HCT116 (cell line): ENCODE measurements at regions not wholly inside any gene's neighbourhood (a gene's known extent, or its start where the extent isn't known, plus 50 kb on each side); places are given as distances from the start of the nearest gene placed in this dataset.

Experiments
- ATAC-seq: fragments of 200-7000 bp; cut with Tn5 transposase; 2 replicates; pipeline ENCODE4 v1.9.1; 2020; ENCODE audit warnings: mild to moderate bottlenecking, moderate library complexity
- BruUV-seq: library from RNA; stranded (reverse); fragments of 400-500 nt; replicated peaks from 2 replicates; lab custom pipeline; 2021; lab: Mats Ljungman, UMichigan
- CTCF ChIA-PET: fragments of 300-600 bp; sonication (Branson Sonifier 250); formaldehyde crosslinking; loops from one replicate; lab custom pipeline; 2021; ENCODE audit warnings: antibody characterized with exemption; lab: Charles Lee
- POLR2A ChIA-PET: fragments of 300-600, 350-600 bp; sonication (Branson Sonifier 250); formaldehyde crosslinking; loops from one replicate; lab custom pipeline; 2021; ENCODE audit warnings: antibody characterized with exemption; lab: Charles Lee
- RAD21 ChIA-PET, 2 experiments: fragments of 300-600 bp; sonication (Branson Sonifier 250); formaldehyde crosslinking; loops; one replicate each; lab custom pipeline; 2023; ENCODE audit warnings: low total read pairs in 2 of 2; ENCODE audit not compliant: uncharacterized antibody in 2 of 2, unreplicated experiment in 2 of 2, low non-redundant PET in 1 of 2; lab: Charles Lee
- DNase-seq: peaks from one replicate; pipeline ENCODE4 v3.0.0-alpha.2; 2010; ENCODE audit warnings: low read depth, low spot score
- H2AFZ ChIP-seq: fragments of 200-600 bp; shearing (Covaris generic), sonication (generic); 2 replicates; pipeline ENCODE4 v1.6.1; 2017; ENCODE audit warnings: low read depth, mixed run types, mixed read lengths, antibody characterized with exemption, low read length; ENCODE audit not compliant: poor library complexity, severe bottlenecking
- H3K27ac ChIP-seq: 2 replicates; pipeline ENCODE4 v1.5.1; 2012; ENCODE audit warnings: low read depth, low read length
- H3K27me3 ChIP-seq: fragments of 200-600 bp; sonication (generic); 2 replicates; pipeline ENCODE4 v1.6.1; 2016; ENCODE audit warnings: mixed run types, low read length, mixed read lengths; ENCODE audit not compliant: insufficient read depth
- H3K36me3 ChIP-seq, 2 experiments: fragments of 200-500 bp in 1 of 2; fragments of 200-600 bp in 1 of 2; sonication (Bioruptor generic) in 1 of 2; sonication (generic) in 1 of 2; 2 replicates each; pipeline versions ENCODE4 v1.5.1 to v1.6.1; 2014 to 2016; ENCODE audit warnings: low read length in 2 of 2, inconsistent platforms in 1 of 2, mixed read lengths in 1 of 2, mixed run types in 1 of 2; ENCODE audit not compliant: insufficient read depth in 2 of 2, control insufficient read depth in 1 of 2
- H3K4me1 ChIP-seq, 2 experiments: fragments of 200-600 bp in 1 of 2; sonication (generic) in 1 of 2; 2 replicates each; pipeline versions ENCODE4 v1.5.1 to v1.6.1; 2012 to 2017; ENCODE audit warnings: low read length in 2 of 2, inconsistent platforms in 1 of 2, mild to moderate bottlenecking in 1 of 2, mixed read lengths in 1 of 2, mixed run types in 1 of 2, moderate library complexity in 1 of 2; ENCODE audit not compliant: insufficient read depth in 2 of 2, control insufficient read depth in 1 of 2
- H3K4me2 ChIP-seq: fragments of 200-600 bp; sonication (generic); 2 replicates; pipeline ENCODE4 v1.6.1; 2017; ENCODE audit warnings: mixed run types, low read length, mixed read lengths
- H3K4me3 ChIP-seq, 2 experiments: fragments of 200-600 bp in 1 of 2; sonication (generic) in 1 of 2; replicated peaks in 1 of 2; 2 replicates each; pipeline ENCODE4 v1.5.1; 2011 to 2016; ENCODE audit warnings: low read length in 2 of 2, control low read depth in 1 of 2, low read depth in 1 of 2, mild to moderate bottlenecking in 1 of 2, mixed read lengths in 1 of 2, mixed run types in 1 of 2
- H3K79me2 ChIP-seq: fragments of 200-600 bp; sonication (generic); 2 replicates; pipeline ENCODE4 v1.6.1; 2017; ENCODE audit warnings: mild to moderate bottlenecking, mixed run types, low read length, moderate library complexity, mixed read lengths; ENCODE audit not compliant: insufficient read depth
- H3K9ac ChIP-seq: fragments of 200-600 bp; sonication (generic); 2 replicates; pipeline ENCODE4 v1.6.1; 2016; ENCODE audit warnings: low read length, mixed read lengths
- H3K9me2 ChIP-seq: fragments of 200-600 bp; sonication (generic), shearing (Covaris generic); 2 replicates; pipeline ENCODE4 v1.6.1; 2017; ENCODE audit warnings: mixed run types, mild to moderate bottlenecking, moderate library complexity; ENCODE audit not compliant: insufficient read depth
- H3K9me3 ChIP-seq, 2 experiments: fragments of 200-500 bp in 1 of 2; fragments of 200-600 bp in 1 of 2; sonication (Bioruptor generic) in 1 of 2; sonication (generic) in 1 of 2; 2 replicates each; pipeline ENCODE4 v1.6.1; 2014 to 2017; ENCODE audit warnings: low read length in 2 of 2, mixed read lengths in 2 of 2, inconsistent platforms in 1 of 2, low read depth in 1 of 2, mild to moderate bottlenecking in 1 of 2, mixed run types in 1 of 2, moderate library complexity in 1 of 2; ENCODE audit not compliant: control insufficient read depth in 1 of 2, insufficient read depth in 1 of 2
- H4K20me1 ChIP-seq: fragments of 200-600 bp; sonication (generic), shearing (Covaris generic); 2 replicates; pipeline ENCODE4 v1.6.1; 2017; ENCODE audit warnings: mixed run types, mild to moderate bottlenecking, moderate library complexity; ENCODE audit not compliant: insufficient read depth
- EGR1 ChIP-seq: IDR thresholded peaks from 2 replicates; pipeline ENCODE4 v1.6.1; 2012; ENCODE audit warnings: low read depth
- ELF1 ChIP-seq: IDR thresholded peaks from 2 replicates; pipeline ENCODE4 v1.6.1; 2012; ENCODE audit warnings: low read depth, borderline replicate concordance
- EZH2 ChIP-seq: fragments of 200-600 bp; sonication (generic); IDR thresholded peaks from 2 replicates; pipeline ENCODE4 v1.6.1; 2017; ENCODE audit warnings: antibody characterized with exemption, mixed run types
- EZH2phosphoT487 ChIP-seq: fragments of 200-600 bp; IDR thresholded peaks from 2 replicates; pipeline ENCODE4 v1.6.1; 2018; ENCODE audit warnings: antibody characterized with exemption, borderline replicate concordance
- FOSL1 ChIP-seq: IDR thresholded peaks from 2 replicates; pipeline ENCODE4 v1.6.1; 2012; ENCODE audit warnings: low read depth
- JUND ChIP-seq: IDR thresholded peaks from 2 replicates; pipeline ENCODE4 v1.6.1; 2012
- MAX ChIP-seq: IDR thresholded peaks from 2 replicates; pipeline ENCODE4 v1.6.1; 2012
- POLR2A ChIP-seq: IDR thresholded peaks from 2 replicates; pipeline ENCODE4 v1.7.0; 2011; ENCODE audit warnings: borderline replicate concordance; ENCODE audit not compliant: insufficient read depth, insufficient read length; ENCODE audit errors: extremely low read depth
- SIN3A ChIP-seq: IDR thresholded peaks from 2 replicates; pipeline ENCODE4 v1.6.1; 2012; ENCODE audit warnings: low read depth
- SP1 ChIP-seq: IDR thresholded peaks from 2 replicates; pipeline ENCODE4 v1.6.1; 2012; ENCODE audit warnings: low read depth
- SRF ChIP-seq: IDR thresholded peaks from 2 replicates; pipeline ENCODE4 v1.6.1; 2012; ENCODE audit warnings: low read depth
- TCF7L2 ChIP-seq: IDR thresholded peaks from 2 replicates; pipeline ENCODE4 v1.7.0; 2011; ENCODE audit warnings: borderline replicate concordance, inconsistent platforms; ENCODE audit not compliant: insufficient read depth, insufficient read length; ENCODE audit errors: extremely low read depth
- YY1 ChIP-seq: IDR thresholded peaks from 2 replicates; pipeline ENCODE4 v1.6.1; 2011; ENCODE audit warnings: low read length, low read depth, moderate library complexity, mild to moderate bottlenecking; ENCODE audit not compliant: insufficient replicate concordance; ENCODE audit errors: extremely low read depth
- intact Hi-C: fragments of 100-400 bp; cut with micrococcal nuclease; formaldehyde crosslinking; loops from 2 replicates; pipeline ENCODE4 v1.10.0; 2022
- TF ChIP-seq, protein P1 (sequence below): IDR thresholded peaks from 2 replicates; pipeline ENCODE4 v1.6.1; 2012; ENCODE audit warnings: low read depth

DNA sequence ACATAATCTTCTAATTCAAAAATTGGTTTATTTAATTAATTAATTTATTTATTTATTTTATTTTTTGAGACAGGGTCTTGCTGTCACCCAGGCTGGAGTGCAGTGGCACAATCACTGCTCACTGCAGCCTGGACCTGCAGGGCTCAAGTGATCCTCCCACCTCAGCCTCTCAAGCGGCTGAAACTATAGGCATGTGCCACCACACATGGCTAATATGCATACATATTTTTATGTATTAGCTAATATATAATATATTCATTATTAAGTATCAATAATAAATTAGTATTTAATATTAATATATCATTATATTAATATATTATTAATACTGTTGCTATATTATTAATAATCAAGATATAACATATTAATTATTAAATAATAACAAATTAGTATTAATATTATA, 406.7 kb downstream of the GPATCH2 start:
- no peaks in the 10 kb centered on the region for H3K36me3 ChIP-seq
- ChIA-PET CTCF (no interaction called here), POLR2A (no interaction called here), RAD21 (no interaction called here)
- no TSS peak for BruUV-seq
- no peak for TF ChIP-seq SP1
- no peak for TF ChIP-seq ELF1
- no peak for TF ChIP-seq YY1
- TF ChIP-seq TCF7L2 = no peak
- TF ChIP-seq EZH2phosphoT487 = no peak
- TF ChIP-seq POLR2A = no peak
- TF ChIP-seq SIN3A = no peak
- TF ChIP-seq FOSL1 = no peak
- TF ChIP-seq MAX = no peak
- TF ChIP-seq, protein P1, sequence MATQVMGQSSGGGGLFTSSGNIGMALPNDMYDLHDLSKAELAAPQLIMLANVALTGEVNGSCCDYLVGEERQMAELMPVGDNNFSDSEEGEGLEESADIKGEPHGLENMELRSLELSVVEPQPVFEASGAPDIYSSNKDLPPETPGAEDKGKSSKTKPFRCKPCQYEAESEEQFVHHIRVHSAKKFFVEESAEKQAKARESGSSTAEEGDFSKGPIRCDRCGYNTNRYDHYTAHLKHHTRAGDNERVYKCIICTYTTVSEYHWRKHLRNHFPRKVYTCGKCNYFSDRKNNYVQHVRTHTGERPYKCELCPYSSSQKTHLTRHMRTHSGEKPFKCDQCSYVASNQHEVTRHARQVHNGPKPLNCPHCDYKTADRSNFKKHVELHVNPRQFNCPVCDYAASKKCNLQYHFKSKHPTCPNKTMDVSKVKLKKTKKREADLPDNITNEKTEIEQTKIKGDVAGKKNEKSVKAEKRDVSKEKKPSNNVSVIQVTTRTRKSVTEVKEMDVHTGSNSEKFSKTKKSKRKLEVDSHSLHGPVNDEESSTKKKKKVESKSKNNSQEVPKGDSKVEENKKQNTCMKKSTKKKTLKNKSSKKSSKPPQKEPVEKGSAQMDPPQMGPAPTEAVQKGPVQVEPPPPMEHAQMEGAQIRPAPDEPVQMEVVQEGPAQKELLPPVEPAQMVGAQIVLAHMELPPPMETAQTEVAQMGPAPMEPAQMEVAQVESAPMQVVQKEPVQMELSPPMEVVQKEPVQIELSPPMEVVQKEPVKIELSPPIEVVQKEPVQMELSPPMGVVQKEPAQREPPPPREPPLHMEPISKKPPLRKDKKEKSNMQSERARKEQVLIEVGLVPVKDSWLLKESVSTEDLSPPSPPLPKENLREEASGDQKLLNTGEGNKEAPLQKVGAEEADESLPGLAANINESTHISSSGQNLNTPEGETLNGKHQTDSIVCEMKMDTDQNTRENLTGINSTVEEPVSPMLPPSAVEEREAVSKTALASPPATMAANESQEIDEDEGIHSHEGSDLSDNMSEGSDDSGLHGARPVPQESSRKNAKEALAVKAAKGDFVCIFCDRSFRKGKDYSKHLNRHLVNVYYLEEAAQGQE = no peak
- TF ChIP-seq EZH2 = no peak
- no peak for TF ChIP-seq JUND
- TF ChIP-seq SRF = no peak
- no peak for TF ChIP-seq EGR1
- H3K4me2 ChIP-seq = no peak overlapping the region
- DNase-seq (no peak), ATAC-seq (no peak)
- no peaks in the 10 kb centered on the region for H3K27me3 ChIP-seq
- no peak overlapping the region for H3K27ac ChIP-seq
- no peak overlapping the region for H3K4me3 ChIP-seq
- H2AFZ ChIP-seq = no peak overlapping the region
- no peaks in the 10 kb centered on the region for H3K4me1 ChIP-seq
- H3K9ac ChIP-seq = no peak overlapping the region
- no peaks in the 10 kb centered on the region for H3K79me2 ChIP-seq
- H3K9me2 ChIP-seq = no peaks in the 10 kb centered on the region
- no peaks in the 10 kb centered on the region for H4K20me1 ChIP-seq
- intact Hi-C loops = no loop called here
- H3K9me3 ChIP-seq = no peaks in the 10 kb centered on the region
